ENCODE measurements at regions not wholly inside any gene's neighbourhood (a gene's known extent, or its start where the extent isn't known, plus 50 kb on each side); places are given as distances from the start of the nearest gene placed in this dataset.

DNA sequence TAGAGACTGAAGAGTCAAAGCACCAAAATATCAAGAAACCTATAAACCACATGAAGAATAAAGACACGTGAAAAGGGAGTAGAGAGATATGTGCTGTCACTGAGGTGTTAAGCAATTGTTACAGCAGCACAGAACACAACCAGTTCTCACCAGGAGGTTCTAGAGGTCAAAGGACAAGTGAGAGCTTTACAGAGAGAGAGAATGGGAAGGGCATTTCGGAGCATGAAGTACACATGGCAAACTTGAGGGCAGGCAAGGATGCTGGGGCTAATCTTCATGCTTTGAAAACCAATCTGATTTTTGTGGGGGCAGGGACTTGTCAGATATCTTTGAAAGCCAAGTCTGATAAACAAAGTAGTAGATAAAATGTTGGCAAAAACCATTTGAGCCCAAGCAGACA is 142.3 kb upstream of the NRSN1 start:
- no peak for TF ChIP-seq CTCF (IDR thresholded peaks at IDR 0.05)
- TF ChIP-seq POLR2A (IDR thresholded peaks at IDR 0.05), result no peak
- no peak for TF ChIP-seq EP300 (IDR thresholded peaks at IDR 0.05)
